Astrocyte of the cerebellum (primary cell): ENCODE measurements at regions not wholly inside any gene's neighbourhood (a gene's known extent, or its start where the extent isn't known, plus 50 kb on each side); places are given as distances from the start of the nearest gene placed in this dataset.
"Not testable (repeated sequence)": the region's sequence is repeated elsewhere in the genome, so short reads cannot be mapped to it uniquely, and the experiment has no call there.

ENCODE experiments used
- DNase-seq: peaks from one replicate; pipeline ENCODE4 v3.0.0-alpha.2; 2011; ENCODE audit warnings: low read depth
- H3K4me3 ChIP-seq: 2 replicates; pipeline ENCODE4 v1.5.1; 2011; ENCODE audit warnings: mild to moderate bottlenecking, low read depth, low read length, moderate library complexity
- CTCF ChIP-seq: IDR thresholded peaks from 2 replicates; pipeline ENCODE4 v1.5.1; 2012; ENCODE audit warnings: low read length, low read depth, moderate library complexity, mild to moderate bottlenecking; ENCODE audit errors: missing control alignments
- in situ Hi-C: cut with HindIII; loops from 2 replicates; pipeline ENCODE4 v1.10.0; 2017; ENCODE audit warnings: low sequenced_read_pairs

DNA sequence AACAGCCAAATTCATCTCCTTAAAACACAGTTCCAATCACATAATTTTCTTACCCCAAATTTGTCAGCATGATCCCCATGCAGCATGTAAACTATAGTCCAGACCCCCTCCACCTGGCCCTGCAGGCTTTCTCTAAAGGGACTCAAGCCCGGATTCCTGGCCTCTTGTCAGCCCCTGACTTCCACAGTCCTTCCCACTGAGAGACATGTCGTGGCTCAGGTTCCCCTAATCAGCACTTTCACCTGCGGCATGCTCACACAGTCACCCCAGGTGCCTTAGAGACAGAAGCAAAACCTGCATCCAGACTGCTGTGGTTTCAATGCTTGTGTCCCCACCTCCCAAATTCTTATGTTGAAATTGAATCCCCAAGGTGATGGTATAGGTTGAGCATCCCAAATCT lies 372.7 kb upstream of the ATP10A start:
- in situ Hi-C loops, result no loop called here
- TF ChIP-seq CTCF, result no peak
- DNase-seq, result no peak
- H3K4me3 ChIP-seq, result no peak overlapping the region

DNA sequence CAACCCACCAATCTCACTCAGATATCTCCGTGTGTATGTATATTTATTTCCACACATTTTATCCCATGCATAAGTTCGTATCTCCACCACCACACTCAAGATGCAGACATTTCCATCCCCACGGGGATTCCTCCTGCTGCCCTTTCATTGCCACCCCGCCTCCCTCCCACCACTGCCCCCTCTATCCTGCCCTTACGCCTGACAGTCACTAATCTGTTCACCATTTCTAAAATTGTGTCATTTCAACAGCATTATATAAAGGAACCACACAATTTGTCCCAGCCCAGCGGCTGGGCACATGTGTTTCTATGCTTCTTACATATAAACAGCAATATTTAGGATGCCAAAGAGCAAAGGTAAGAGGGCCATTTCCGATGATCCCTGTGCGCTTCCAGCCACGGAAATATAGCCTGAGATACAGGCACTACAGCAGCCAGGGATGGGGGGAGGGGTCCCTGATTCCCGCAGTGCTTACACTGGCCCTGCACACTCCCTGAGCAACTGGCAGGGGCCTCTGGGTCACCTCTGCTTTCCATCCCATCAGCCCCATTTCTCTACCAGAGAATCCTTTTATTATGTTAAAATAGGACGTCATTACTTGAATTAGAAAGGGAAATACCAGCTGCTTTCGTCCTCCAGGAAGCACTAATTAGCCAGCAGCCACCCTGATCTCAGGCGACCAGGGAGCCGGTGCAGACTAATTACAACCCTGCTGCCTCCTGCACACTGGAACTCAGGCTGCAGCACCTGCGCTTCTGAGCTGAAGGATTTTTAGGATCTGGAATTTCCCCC lies 372.0 kb upstream of the ATP10A start:
- no peak overlapping the region for H3K4me3 ChIP-seq
- no peak for DNase-seq
- in situ Hi-C loops, result no loop called here
- TF ChIP-seq CTCF, result no peak

GRCh38 chr15:26232691-26233090 lies 369.6 kb upstream of the ATP10A start:
- no peak overlapping the region for H3K4me3 ChIP-seq
- in situ Hi-C loops, result no loop called here
- TF ChIP-seq CTCF, result no peak
- DNase-seq, result no peak

DNA sequence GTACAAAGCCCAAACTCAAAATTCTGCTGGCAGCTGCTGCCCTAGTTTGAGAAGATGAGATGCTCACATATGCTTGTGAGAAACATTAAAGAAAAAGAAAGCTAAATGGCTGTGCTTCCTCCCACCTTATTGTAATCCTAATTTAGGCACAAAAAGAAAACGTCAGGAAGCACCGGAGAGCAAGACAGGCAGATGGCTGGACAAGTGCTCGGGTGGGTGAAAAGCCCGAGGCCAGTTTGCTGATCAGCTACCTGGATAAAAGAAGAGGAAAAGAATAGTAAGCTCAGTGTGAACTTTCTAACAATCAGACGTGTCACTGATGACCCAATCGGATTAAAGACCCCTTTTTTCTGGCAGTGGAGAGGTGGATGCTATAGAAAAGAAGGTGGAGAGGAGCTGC lies 368.0 kb upstream of the ATP10A start:
- no peak overlapping the region for H3K4me3 ChIP-seq
- no peak for TF ChIP-seq CTCF
- no peak for DNase-seq
- in situ Hi-C loops, result no loop called here

GRCh38 chr15:26224266-26224665 lies 361.1 kb upstream of the ATP10A start:
- H3K4me3 ChIP-seq, result no peak overlapping the region
- DNase-seq, result no peak
- in situ Hi-C loops, result no loop called here
- no peak for TF ChIP-seq CTCF

- DNase-seq, result no peak
- in situ Hi-C loops, result no loop called here
- no peak overlapping the region for H3K4me3 ChIP-seq
- TF ChIP-seq CTCF, result no peak
Observed at GRCh38 chr15:26223720-26224119, 360.6 kb upstream of the ATP10A start.

- no peak overlapping the region for H3K4me3 ChIP-seq
- TF ChIP-seq CTCF, result no peak
- no peak for DNase-seq
- in situ Hi-C loops, result no loop called here
Observed at GRCh38 chr15:26222781-26223180, 359.7 kb upstream of the ATP10A start.

DNA sequence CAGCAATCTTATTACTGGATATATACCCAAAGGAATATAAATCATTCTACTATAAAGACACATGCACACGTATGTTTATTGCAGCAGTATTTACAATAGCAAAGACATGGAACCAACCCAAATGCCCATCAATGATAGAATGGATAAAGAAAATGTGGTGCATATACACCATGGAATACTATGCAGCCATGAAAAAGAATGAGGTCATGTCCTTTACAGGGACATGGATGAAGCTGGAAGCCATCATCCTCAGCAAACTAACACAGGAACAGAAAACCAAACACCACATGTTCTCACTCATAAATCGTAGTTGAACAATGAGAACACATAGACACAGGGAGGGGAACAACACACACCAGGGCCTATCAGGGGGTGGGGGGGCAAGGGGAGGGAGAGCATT lies 353.9 kb upstream of the ATP10A start:
- in situ Hi-C loops, H3K4me3 ChIP-seq, DNase-seq: not testable (repeated sequence)
